ENCODE measurements at regions not wholly inside any gene's neighbourhood (a gene's known extent, or its start where the extent isn't known, plus 50 kb on each side); places are given as distances from the start of the nearest gene placed in this dataset.

DNA sequence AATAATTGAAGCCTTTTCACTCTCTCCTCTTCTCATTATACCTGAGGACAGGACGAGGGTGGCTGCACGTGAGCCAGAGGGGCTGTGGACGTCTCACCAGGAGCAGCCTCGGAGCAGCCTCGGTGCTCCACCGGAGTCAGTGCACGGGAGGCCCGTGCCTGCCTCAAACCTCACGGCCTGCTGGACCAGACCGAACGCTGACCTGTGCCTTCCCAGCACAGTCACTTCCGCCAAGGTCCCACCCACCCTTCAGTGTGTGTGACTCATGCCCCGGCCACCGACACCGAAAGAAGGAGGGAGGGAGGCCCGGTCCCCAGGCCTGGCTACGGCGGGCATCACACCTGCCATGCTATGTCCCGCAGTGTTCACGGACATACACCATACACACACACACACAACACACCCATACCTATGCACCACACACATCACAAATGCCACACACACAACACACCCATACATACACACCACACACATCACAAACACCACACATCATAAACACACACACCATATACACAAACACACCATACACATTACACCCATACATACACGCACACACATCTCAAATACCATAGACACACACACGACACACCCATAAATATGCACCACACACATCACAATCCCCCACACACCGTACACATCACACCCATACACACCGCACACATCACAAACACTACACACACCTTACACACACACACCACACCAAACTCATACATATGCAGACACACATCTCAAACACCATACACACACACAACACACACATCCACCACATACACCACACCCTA lies 1506.5 kb downstream of the TBC1D22A start:
- H3K9me3 Mint-ChIP-seq: no peaks in the 10 kb centered on the region
- Histone ChIP-seq H3K9me3 (ENCODE audit: low read length) (no peaks in the 10 kb centered on the region), H3K4me1 (ENCODE audit: insufficient read depth, low read length) (no peaks in the 10 kb centered on the region), H3K36me3 (ENCODE audit: insufficient read depth, low read length) (no peaks in the 10 kb centered on the region), H3K27me3 (ENCODE audit: insufficient read depth, low read length, poor library complexity, severe bottlenecking) (no peaks in the 10 kb centered on the region), H3K27ac (ENCODE audit: low read depth, low read length) (no peak overlapping the region), H3K4me3 (ENCODE audit: low read length) (no peak overlapping the region)
- peaks cover 13 to 32% of the 10 kb centered on the region in 2 donors for H3K27me3 Mint-ChIP-seq
- no peaks in the 10 kb centered on the region for H3K36me3 Mint-ChIP-seq
- DNase-seq: no peak
- H3K27ac Mint-ChIP-seq: peak overlapping the region in 2 of 8 donors; percentile 4 to 16
- POLR2A ChIA-PET: no interaction called here
- H3K4me1 Mint-ChIP-seq: no peaks in the 10 kb centered on the region
- no peak overlapping the region for H3K4me3 Mint-ChIP-seq
- CTCF ChIA-PET: no interaction called here

DNA sequence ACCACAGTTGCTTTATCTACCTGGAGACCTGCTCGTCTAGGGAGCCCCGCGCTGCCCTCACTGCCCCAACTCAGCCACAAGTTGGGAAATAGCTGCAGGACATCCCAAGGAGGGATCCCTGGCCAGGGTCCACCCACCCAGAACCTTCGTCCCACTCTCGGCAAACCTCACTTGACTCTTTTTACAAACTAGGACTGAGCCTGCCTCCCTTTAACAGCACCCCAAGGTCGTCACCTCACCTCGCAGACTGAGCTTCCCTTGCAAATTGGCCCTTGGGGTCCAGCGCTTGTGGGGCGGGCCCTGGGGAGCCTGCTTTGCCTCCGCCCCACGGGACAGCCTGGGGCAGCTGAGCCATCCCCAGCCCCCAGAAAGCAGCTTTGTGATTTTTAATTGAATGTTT lies 1505.8 kb downstream of the TBC1D22A start:
- no peak for DNase-seq
- Histone ChIP-seq H3K4me3 (ENCODE audit: low read length) (no peak overlapping the region), H3K27ac (ENCODE audit: low read depth, low read length) (no peak overlapping the region), H3K27me3 (ENCODE audit: insufficient read depth, low read length, poor library complexity, severe bottlenecking) (no peaks in the 10 kb centered on the region), H3K36me3 (ENCODE audit: insufficient read depth, low read length) (no peaks in the 10 kb centered on the region), H3K9me3 (ENCODE audit: low read length) (no peaks in the 10 kb centered on the region), H3K4me1 (ENCODE audit: insufficient read depth, low read length) (no peaks in the 10 kb centered on the region)
- H3K36me3 Mint-ChIP-seq: no peaks in the 10 kb centered on the region
- no peak overlapping the region for H3K4me3 Mint-ChIP-seq
- CTCF ChIA-PET: no interaction called here
- H3K27ac Mint-ChIP-seq: no peak overlapping the region
- no peaks in the 10 kb centered on the region for H3K9me3 Mint-ChIP-seq
- H3K27me3 Mint-ChIP-seq: peaks cover 13 to 28% of the 10 kb centered on the region in 2 donors
- POLR2A ChIA-PET: no interaction called here
- no peaks in the 10 kb centered on the region for H3K4me1 Mint-ChIP-seq

DNA sequence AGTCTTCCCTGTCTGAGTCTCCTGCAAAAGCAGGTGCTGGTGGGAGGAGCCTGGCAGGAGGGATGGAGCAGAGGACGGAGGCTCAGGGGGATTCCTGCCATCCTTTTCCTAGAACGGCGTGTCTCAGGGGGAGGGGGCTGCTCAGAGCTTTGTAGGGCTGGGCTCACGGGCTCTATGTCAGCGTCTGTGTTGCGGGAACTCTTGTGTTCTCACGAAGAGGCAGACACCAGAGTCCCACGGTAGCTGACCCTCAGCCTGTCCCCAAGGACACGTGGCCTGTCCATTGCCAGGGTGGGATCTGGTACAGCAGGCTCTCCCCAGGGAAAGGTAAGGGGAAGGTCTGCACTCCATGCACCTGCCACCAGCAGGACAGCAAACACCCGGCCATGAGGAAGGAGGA lies 1505.2 kb downstream of the TBC1D22A start:
- CTCF ChIA-PET: no interaction called here
- Mint-ChIP-seq H3K36me3 (no peaks in the 10 kb centered on the region), H3K9me3 (no peaks in the 10 kb centered on the region), H3K27ac (no peak overlapping the region), H3K4me3 (no peak overlapping the region), H3K27me3 (peaks cover 13 to 26% of the 10 kb centered on the region in 2 donors), H3K4me1 (no peaks in the 10 kb centered on the region)
- no peak overlapping the region for H3K4me3 ChIP-seq (ENCODE audit: low read length)
- no peak overlapping the region for H3K27ac ChIP-seq (ENCODE audit: low read depth, low read length)
- H3K36me3 ChIP-seq (ENCODE audit: insufficient read depth, low read length): no peaks in the 10 kb centered on the region
- H3K9me3 ChIP-seq (ENCODE audit: low read length): no peaks in the 10 kb centered on the region
- POLR2A ChIA-PET: no interaction called here
- no peak for DNase-seq
- H3K4me1 ChIP-seq (ENCODE audit: insufficient read depth, low read length): no peaks in the 10 kb centered on the region
- no peaks in the 10 kb centered on the region for H3K27me3 ChIP-seq (ENCODE audit: insufficient read depth, low read length, poor library complexity, severe bottlenecking)

DNA sequence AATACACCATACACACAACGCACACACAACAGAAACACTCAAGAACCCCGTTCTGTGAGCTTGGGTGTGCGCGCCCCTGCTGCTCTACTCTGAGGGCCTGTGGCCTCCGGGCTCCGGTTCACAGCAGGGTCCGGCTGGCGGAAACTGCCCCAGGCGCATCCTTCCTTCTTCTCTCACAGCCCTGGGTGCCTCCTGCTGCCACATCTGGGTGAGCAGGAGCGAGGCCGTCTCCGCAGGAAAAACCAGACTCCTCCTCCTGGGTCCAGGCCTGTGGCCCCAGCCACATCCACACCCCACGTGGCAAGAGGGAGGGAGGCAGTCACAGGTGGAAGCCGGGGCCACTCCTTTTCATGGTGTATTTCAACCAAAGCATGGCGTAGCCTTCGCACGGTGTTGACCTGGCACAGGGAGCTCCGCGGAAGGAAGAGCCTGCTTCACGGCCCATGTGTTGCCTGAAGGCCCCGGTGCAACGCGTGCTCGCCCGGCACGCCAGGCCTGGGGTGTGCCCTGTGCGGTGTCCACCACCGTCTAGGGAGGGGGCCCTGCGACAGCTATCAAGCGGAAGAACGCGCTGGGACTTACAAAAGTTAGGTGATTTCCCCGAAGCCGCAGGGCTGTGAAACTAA lies 1502.7 kb downstream of the TBC1D22A start:
- ChIA-PET CTCF (no interaction called here), POLR2A (no interaction called here)
- peaks cover 0 to 3% (median 0%) of the 10 kb centered on the region in 5 donors for H3K9me3 Mint-ChIP-seq

DNA sequence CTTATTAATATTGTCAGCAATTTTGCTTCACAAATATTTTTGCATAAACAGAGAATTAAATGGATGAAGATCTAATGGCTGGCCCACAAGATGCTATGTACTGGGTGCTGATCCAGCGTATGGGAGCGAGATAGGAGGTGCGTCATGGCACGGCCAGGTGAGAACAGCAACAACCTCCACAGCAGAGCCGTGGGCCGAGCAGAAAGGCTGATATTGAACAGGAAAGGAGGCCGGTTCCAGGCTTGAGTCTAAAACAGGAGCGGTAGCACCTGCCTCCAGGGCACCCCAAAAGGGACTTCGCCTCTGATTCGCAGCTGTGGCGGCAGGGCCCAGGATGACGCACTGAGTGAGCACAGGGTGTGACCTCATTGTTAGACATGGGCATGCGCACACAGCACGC lies 1502.1 kb downstream of the TBC1D22A start:
- POLR2A ChIA-PET: no interaction called here
- no peaks in the 10 kb centered on the region for H3K36me3 Mint-ChIP-seq
- CTCF ChIA-PET: no interaction called here
- no peak for DNase-seq
- Histone ChIP-seq H3K4me1 (ENCODE audit: insufficient read depth, low read length) (no peaks in the 10 kb centered on the region), H3K9me3 (ENCODE audit: low read length) (no peaks in the 10 kb centered on the region), H3K27me3 (ENCODE audit: insufficient read depth, low read length, poor library complexity, severe bottlenecking) (no peaks in the 10 kb centered on the region), H3K36me3 (ENCODE audit: insufficient read depth, low read length) (no peaks in the 10 kb centered on the region), H3K4me3 (ENCODE audit: low read length) (no peak overlapping the region), H3K27ac (ENCODE audit: low read depth, low read length) (no peak overlapping the region)
- peak overlapping the region in 1 of 8 donors; percentile 35 for H3K27ac Mint-ChIP-seq
- no peak overlapping the region for H3K4me3 Mint-ChIP-seq
- no peaks in the 10 kb centered on the region for H3K4me1 Mint-ChIP-seq
- H3K9me3 Mint-ChIP-seq: peaks cover 0 to 3% (median 0%) of the 10 kb centered on the region in 5 donors
- H3K27me3 Mint-ChIP-seq: peaks cover 5 to 18% of the 10 kb centered on the region in 2 donors

More for the DNA sequence above, 1502.7 kb downstream of the TBC1D22A start:
- H3K27me3 ChIP-seq (ENCODE audit: insufficient read depth, low read length, poor library complexity, severe bottlenecking): no peaks in the 10 kb centered on the region
- no peaks in the 10 kb centered on the region for H3K9me3 ChIP-seq (ENCODE audit: low read length)
- no peak overlapping the region for H3K4me3 ChIP-seq (ENCODE audit: low read length)
- H3K27me3 Mint-ChIP-seq: peaks cover 6 to 18% of the 10 kb centered on the region in 2 donors
- DNase-seq: no peak
- H3K36me3 ChIP-seq (ENCODE audit: insufficient read depth, low read length): no peaks in the 10 kb centered on the region
- H3K27ac ChIP-seq (ENCODE audit: low read depth, low read length): no peak overlapping the region
- H3K36me3 Mint-ChIP-seq: no peaks in the 10 kb centered on the region
- H3K4me1 Mint-ChIP-seq: no peaks in the 10 kb centered on the region
- no peak overlapping the region for H3K27ac Mint-ChIP-seq
- H3K4me1 ChIP-seq (ENCODE audit: insufficient read depth, low read length): no peaks in the 10 kb centered on the region
- H3K4me3 Mint-ChIP-seq: no peak overlapping the region

DNA sequence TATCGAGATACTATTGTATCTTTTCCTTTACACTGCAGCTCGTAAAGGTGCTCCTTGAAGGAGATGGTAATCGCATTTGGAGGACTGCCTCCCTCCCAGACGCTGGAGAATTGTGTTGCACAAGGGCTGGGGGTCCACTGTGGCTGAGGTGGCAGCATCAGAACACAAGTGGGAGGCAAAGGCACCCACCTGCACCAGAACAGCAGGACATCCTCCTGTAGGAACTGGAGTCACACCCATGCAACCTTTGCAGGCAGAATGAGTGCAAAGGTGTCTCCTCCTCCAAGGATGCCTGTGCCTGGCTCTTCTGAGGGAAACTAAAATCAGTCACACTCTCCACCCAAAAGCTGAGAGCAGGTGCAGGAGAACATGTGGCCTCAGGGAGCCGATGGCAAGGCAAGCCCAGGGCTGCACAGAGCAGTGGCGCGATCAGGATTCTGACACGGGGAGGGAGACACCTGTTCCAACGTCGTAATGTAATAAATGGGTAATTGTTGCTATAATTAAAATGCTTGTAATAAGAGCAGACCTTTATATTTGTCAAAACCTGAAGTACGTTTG lies 1501.4 kb downstream of the TBC1D22A start:
- peaks cover 5 to 12% of the 10 kb centered on the region in 2 donors for H3K27me3 Mint-ChIP-seq
- no peaks in the 10 kb centered on the region for H3K36me3 Mint-ChIP-seq
- ChIA-PET CTCF (no interaction called here), POLR2A (no interaction called here)
- H3K27ac Mint-ChIP-seq: no peak overlapping the region
- peaks cover 0 to 3% (median 0%) of the 10 kb centered on the region in 5 donors for H3K9me3 Mint-ChIP-seq
- Histone ChIP-seq H3K9me3 (ENCODE audit: low read length) (no peaks in the 10 kb centered on the region), H3K36me3 (ENCODE audit: insufficient read depth, low read length) (no peaks in the 10 kb centered on the region), H3K4me1 (ENCODE audit: insufficient read depth, low read length) (no peaks in the 10 kb centered on the region), H3K27ac (ENCODE audit: low read depth, low read length) (no peak overlapping the region), H3K4me3 (ENCODE audit: low read length) (no peak overlapping the region), H3K27me3 (ENCODE audit: insufficient read depth, low read length, poor library complexity, severe bottlenecking) (no peaks in the 10 kb centered on the region)
- no peaks in the 10 kb centered on the region for H3K4me1 Mint-ChIP-seq
- H3K4me3 Mint-ChIP-seq: no peak overlapping the region
- no peak for DNase-seq

DNA sequence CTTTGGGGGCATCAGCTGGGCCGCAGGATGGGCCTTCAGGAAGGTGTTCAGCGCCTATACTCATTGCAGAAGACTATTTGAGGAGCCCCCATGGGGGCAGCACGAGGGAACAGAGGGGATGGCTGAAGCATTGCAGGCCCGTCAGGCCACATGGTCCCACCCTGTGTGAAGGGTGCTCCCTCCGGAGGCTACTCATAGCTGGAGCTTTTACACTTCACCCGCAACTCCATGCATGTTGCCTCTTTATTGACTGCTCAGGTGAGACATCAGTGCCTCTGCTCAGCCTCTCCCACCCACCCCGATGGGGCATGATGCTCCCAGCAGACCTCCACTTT lies 1500.9 kb downstream of the TBC1D22A start:
- ChIA-PET CTCF (no interaction called here), POLR2A (no interaction called here)
- Histone ChIP-seq H3K4me1 (ENCODE audit: insufficient read depth, low read length) (no peaks in the 10 kb centered on the region), H3K36me3 (ENCODE audit: insufficient read depth, low read length) (no peaks in the 10 kb centered on the region), H3K9me3 (ENCODE audit: low read length) (no peaks in the 10 kb centered on the region), H3K27ac (ENCODE audit: low read depth, low read length) (no peak overlapping the region), H3K4me3 (ENCODE audit: low read length) (no peak overlapping the region), H3K27me3 (ENCODE audit: insufficient read depth, low read length, poor library complexity, severe bottlenecking) (no peaks in the 10 kb centered on the region)
- Mint-ChIP-seq H3K36me3 (no peaks in the 10 kb centered on the region), H3K27ac (no peak overlapping the region), H3K4me1 (no peaks in the 10 kb centered on the region), H3K4me3 (no peak overlapping the region), H3K9me3 (peaks cover 0 to 3% (median 0%) of the 10 kb centered on the region in 5 donors), H3K27me3 (peaks cover 5 to 12% of the 10 kb centered on the region in 2 donors)
- no peak for DNase-seq

DNA sequence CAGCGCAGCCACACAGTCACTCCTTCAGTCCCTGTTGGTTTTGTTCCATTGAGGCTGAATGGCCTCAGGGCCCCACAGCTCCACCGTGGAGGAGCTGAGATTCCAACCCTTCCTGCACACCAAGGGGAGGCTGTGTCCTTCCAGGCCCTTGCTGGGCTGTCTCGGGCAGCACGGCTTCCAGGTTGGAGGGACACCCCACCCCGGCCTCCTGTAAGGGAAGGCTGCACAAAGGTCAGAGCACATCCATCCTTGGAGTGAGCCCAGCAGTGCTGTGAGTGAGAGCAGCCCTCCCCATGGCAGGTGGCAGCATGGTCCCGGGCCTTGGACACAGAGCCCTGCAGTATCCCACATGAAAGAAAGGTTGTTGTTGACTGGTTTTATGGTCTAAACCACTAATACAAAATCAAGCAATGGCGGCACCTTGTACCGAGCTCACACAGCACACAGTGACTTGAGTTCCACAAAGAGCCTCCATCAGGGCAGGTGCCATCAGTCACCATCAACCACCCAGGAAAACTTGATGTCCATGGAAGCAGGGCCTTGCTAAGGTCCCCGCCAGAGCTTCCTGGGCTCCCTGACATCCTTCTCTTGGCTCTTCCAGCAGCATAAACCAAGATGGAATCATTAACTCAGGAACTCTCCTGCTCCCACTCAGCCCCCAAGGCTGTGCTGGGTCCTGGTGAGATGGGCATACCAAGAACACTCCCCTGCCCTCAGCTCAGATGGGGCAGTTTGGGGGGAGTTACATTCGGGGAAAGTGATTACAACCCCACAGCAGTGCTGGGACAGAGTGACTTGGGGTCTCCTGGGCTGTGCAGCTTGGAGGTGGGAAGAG lies 1500.4 kb downstream of the TBC1D22A start:
- no peak overlapping the region for H3K4me3 ChIP-seq (ENCODE audit: low read length)
- no peaks in the 10 kb centered on the region for H3K27me3 ChIP-seq (ENCODE audit: insufficient read depth, low read length, poor library complexity, severe bottlenecking)
- H3K36me3 ChIP-seq (ENCODE audit: insufficient read depth, low read length): no peaks in the 10 kb centered on the region
- Mint-ChIP-seq H3K27ac (no peak overlapping the region), H3K4me1 (peaks cover 0 to 2% (median 0%) of the 10 kb centered on the region in 3 donors), H3K9me3 (peaks cover 0 to 3% (median 0%) of the 10 kb centered on the region in 5 donors), H3K36me3 (no peaks in the 10 kb centered on the region), H3K27me3 (peaks cover 2 to 12% of the 10 kb centered on the region in 2 donors), H3K4me3 (no peak overlapping the region)
- H3K27ac ChIP-seq (ENCODE audit: low read depth, low read length): no peak overlapping the region
- H3K9me3 ChIP-seq (ENCODE audit: low read length): no peaks in the 10 kb centered on the region
- CTCF ChIA-PET: no interaction called here
- no peak for DNase-seq
- POLR2A ChIA-PET: no interaction called here
- H3K4me1 ChIP-seq (ENCODE audit: insufficient read depth, low read length): no peaks in the 10 kb centered on the region

Data from CD8-positive, alpha-beta memory T cell (primary cell).